DOHH2 (cell line): ENCODE measurements at regions not wholly inside any gene's neighbourhood (a gene's known extent, or its start where the extent isn't known, plus 50 kb on each side); places are given as distances from the start of the nearest gene placed in this dataset.

Experiments
- CTCF ChIP-seq: fragments of 200-600 bp; sonication (generic); IDR thresholded peaks from one replicate; pipeline ENCODE4 v1.5.1; 2014; ENCODE audit warnings: antibody characterized with exemption, mild to moderate bottlenecking, low read depth, low read length; ENCODE audit not compliant: poor library complexity, severe bottlenecking
- EZH2phosphoT487 ChIP-seq: fragments of 200-600 bp; sonication (generic); IDR thresholded peaks from 2 replicates; pipeline ENCODE4 v1.6.1; 2017; ENCODE audit warnings: borderline replicate concordance, mild to moderate bottlenecking, antibody characterized with exemption, low read length, moderate library complexity, mixed read lengths

- TF ChIP-seq CTCF (no peak), EZH2phosphoT487 (no peak)
These were observed 295.9 kb upstream of the UBE2E2 start for GRCh38 chr3:22907161-22907780.
